HG02852 (cell line): ENCODE measurements at regions not wholly inside any gene's neighbourhood (a gene's known extent, or its start where the extent isn't known, plus 50 kb on each side); places are given as distances from the start of the nearest gene placed in this dataset.

ENCODE experiments used
- ATAC-seq: cut with Tn5 transposase; IDR thresholded peaks from one replicate; pipeline ENCODE4 v1.9.1; 2021; ENCODE audit warnings: mild to moderate bottlenecking, moderate library complexity; ENCODE audit not compliant: unreplicated experiment

DNA sequence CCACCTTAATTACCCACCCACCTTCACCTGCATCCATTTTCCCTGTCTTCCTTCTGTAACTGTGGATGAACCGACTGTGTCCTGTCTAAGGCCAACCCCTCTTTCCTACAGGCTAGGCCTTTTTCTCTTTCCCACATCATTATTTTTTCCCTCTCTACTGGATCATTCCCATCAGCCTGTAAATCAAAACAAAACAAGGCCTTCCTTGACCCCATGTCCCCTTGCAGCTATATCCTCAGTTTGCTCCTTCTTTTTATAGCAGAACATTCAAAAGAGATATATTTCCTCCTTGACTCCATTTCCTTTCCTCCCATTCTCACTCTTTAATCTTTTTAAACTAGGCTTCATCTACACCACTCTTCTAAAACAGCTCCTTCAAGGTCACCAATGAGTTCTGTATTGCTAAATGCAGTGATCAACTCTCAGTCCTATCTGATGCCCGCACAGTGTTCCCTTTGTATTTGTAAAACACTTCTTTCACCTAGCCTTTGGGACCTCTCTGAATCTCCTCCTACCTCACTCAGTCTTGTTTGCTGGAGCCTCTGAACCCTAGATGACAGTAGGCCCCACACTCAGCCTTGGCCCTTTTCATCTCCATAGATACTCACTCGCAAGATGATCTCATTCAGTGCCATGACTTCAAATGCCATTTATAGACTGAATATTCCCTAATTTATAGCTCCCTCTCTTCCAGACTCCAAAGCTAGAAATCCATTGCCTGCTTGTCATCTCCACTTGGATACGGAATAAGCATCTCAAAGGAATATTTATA is 55.7 kb downstream of the CXCR4 start:
- ATAC-seq = no peak

GRCh38 chr2:136060416-136060815 is 57.5 kb downstream of the CXCR4 start:
- ATAC-seq = no peak

DNA sequence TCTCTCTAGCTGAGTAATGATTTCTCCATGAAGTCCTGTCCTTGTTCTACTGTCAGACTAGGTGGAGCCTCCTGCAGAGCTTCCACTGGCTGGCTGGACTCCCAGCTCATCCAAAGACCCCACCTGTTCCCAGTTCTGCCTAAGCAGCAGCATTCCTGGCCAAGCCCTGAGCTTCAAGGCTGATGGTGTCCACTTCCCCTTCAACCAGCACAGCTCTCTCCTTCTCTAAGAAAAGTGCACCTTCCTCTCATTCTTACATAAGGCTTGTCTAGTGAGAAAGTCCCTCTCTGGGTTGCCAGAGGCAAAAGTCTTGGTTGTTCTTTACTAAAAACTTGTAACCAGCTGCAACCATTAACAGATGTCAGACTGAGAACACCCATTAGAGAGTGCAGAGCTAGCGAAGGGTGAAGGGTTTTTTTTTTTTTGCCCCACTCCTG is 58.9 kb downstream of the CXCR4 start:
- ATAC-seq = peak; percentile 49

DNA sequence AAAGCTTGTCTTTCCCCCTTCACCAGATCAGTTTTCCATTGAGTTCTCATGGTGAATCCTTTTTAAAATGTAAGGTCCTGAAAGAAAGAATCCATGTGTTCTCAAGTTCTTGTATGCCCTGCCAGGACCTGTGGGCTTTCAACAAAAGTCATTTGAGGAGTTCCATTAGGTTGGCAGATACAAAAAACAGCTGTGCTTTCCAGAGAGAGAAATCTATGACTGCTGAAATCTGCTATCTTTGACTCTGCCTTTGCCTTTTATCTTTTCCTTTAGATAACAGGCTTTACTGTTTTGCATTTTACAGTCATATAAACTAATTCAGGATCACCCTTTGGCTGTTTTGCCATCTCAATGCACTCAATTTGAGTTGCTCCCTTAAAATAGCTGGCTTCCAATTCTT is 59.7 kb downstream of the CXCR4 start:
- ATAC-seq = no peak

- no peak for ATAC-seq
Observed at GRCh38 chr2:136057802-136058140, 60.2 kb downstream of the CXCR4 start.

- peak; percentile 42 for ATAC-seq
Observed at GRCh38 chr2:136057023-136057801, 60.7 kb downstream of the CXCR4 start.

DNA sequence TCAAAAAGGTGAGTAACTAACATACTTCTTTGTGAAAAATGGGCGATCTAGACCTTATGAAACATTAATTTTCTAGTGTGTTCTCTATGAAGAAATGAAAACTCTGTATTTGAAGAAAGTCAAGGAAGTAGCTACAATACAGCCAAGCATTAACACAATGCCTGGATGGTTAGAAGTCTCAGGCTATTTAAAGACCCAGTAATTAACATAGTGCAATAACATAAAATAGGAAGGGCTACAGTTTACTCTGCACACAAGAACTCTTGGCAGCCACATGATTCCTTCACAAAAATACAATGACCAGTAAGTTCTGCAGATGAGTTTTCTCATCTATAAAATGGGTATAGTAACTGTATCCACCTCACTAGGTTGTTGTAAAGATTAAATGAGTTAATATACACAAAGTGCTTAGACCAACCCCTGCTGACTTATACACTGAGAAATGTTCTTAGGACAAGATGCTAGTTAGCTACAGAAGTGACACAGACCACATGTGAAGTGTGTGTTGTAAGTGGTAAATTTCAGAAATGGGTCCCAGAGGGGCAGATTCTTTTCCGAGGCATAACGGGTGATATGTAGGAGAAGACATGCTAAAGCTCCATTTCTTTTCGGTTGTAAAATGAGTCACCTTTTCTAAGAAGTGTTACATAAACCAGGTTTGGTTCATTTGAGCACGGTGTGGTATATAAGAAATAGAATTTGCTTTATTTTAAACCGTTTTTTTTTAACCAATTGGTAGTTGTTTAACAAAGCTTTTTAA is 61.8 kb downstream of the CXCR4 start:
- ATAC-seq = peak; percentile 24

- no peak for ATAC-seq
Observed at GRCh38 chr2:136054856-136055255, 63.1 kb downstream of the CXCR4 start.

GRCh38 chr2:136052369-136053362 is 65.3 kb downstream of the CXCR4 start:
- peak; percentile 41 for ATAC-seq

DNA sequence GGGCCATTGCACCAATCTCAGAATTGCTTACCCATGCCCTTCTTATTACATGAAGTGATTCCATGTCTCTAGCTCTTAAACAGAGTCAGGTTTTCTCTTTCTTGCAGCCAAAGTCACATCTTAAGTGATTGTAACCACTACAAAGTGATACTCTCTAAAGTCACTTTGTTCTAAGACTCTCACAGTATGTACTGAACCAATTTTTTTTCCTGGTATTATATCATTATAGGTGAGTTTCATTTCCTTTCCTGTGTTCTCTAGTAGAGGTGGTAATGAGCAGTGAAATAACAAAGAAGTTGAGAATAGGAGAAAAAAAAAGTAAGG is 66.3 kb upstream of the DARS1 start:
- no peak for ATAC-seq

DNA sequence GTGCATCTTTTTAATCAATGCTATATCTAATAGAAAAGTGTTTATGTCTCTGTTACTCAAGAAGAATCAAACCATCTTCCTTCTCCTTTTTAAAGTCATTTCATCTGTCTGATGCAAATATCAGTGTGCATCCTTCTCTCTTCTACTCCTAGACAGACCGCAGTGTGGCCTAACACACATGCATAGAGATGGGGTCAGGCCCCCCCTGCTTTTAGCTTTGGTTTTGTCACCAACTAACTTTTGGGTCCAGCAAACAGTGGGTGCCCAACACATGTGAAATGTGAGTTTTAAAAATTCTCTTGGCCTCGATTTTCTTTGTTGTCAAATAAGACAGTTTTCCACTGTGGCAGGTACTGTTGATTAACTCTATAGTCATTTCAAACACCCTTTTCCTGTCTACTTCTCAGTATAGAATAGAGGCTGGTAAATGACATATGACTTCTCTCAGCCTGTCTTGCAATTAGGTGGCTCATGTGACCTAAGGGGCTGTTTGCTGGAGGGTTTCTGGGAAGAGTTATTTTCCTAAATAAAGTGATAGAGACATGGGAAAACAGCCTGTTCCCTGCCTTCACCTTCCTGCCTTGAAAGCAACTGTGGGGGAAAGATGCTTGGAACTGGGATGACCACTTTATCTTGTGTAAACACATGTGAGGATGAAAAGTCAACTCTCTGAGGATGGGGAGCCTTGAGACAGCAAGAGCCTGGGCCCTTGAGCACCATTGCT is 65.7 kb upstream of the DARS1 start:
- ATAC-seq = peak; percentile 45

GRCh38 chr2:136049991-136050920 is 64.8 kb upstream of the DARS1 start:
- ATAC-seq = no peak

DNA sequence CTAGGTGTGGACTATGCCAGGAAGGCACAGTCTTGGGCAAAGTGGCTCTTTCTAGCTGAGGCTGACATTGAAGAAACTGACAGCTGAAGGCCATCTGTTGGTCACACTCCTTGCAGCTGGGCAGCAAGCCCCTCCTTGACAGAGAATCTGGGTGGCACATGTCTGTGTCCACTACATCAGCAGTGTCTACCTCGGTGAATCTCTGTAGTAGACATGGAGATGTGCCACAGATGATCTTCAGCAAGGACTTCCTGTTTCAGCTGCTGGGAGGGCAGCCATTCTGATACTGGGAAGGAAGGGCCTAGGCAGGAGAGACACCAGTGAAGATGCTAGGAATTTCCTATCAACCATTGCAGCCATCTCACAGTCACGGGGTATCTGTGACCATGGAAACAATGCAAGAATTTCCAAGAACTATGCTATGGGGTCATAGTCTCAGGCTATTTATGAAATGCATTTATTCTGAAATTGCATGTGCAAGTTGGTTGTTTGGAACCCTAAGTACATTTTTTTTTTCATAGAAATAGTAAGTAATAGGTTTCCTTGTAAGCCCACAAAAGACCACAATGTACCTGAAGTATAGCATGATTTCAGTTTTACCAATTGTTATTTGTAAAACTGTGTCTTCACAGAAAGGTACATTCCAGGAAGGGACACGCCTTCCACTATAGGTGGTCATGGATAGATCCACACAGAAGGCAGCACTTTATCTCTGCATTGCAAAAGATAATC is 63.8 kb upstream of the DARS1 start:
- ATAC-seq = no peak

GRCh38 chr2:136045835-136046570 is 60.6 kb upstream of the DARS1 start:
- no peak for ATAC-seq

DNA sequence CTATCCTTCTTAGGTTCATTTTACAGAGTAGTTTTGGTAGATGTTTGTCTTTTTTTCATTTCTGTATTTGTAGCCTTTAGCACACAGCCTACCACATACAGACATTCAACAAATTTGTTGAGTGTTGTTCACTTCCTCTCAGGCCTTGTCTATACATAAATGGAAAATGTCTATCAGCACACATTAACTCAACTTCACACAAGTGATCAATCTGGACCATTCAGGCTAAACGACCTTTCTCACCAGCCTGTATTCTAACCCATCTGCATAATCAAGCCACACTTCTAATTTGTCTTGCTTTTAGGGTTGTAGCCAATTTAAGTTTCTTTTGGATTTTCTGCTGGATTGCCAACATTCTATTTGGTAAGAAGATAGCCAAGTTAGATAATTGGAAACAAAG is 59.9 kb upstream of the DARS1 start:
- no peak for ATAC-seq
